ELR (cell line): ENCODE measurements at regions not wholly inside any gene's neighbourhood (a gene's known extent, or its start where the extent isn't known, plus 50 kb on each side); places are given as distances from the start of the nearest gene placed in this dataset.

Experiments
- DNase-seq: peaks from one replicate; pipeline ENCODE4 v3.0.0-alpha.2; 2015; ENCODE audit warnings: low read depth

DNA sequence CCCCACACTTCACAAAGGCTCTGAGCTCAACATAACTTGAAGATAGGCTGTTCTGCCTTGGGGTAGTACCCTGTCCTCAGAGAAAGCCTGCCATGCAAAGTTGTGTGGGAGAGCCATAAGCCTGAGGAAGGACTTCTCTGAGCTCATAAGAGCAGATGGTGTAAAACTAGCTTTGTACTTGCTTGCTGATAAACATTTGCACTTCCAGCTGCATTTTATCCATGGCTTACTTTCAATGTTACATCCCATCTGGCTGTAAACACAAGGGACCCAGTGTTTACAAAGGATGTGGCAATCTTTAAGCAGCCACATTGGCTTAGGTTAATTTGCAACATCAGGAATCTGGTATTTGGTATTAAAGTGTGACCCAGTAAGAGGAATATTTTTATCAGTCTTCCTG, 258.1 kb downstream of the IPO8 start:
- DNase-seq: no peak

DNA sequence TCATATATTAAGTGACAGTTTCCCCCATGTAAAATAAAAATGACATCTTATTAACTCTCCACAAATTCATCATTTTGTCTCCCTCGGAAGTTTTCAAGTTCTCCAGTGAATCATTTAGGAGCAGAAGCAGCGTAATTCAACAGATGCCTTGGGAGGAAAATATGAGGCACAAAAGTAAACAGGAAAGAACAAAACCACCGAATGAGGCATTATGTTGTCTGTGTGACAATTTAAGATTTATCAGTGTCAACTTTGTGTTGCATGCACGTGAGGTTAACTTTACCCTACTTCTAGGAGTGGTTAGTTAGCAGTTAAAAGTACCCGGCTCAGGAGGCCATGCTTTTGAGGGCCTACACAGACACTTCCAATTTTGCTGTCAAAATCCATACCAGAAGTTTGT, 258.6 kb downstream of the IPO8 start:
- no peak for DNase-seq

DNA sequence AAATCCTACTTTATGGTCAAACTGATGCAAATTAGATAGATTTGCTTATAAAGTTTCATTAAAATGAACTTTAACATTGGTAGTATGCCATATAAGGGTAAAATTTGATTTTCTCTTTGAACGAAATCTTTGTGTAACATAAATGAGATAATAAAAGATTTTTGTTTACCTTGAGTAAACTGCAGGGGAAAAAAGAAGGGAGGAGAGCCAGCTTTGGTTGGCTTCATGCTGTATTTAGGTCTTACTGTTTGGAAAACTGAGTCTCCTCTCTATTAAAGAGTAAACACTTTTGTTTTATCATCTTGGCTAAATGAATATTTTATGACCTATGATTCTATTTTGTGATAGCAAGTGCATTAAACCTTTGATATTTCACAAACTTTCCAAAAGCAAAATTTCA, 267.6 kb downstream of the IPO8 start:
- DNase-seq: no peak

DNA sequence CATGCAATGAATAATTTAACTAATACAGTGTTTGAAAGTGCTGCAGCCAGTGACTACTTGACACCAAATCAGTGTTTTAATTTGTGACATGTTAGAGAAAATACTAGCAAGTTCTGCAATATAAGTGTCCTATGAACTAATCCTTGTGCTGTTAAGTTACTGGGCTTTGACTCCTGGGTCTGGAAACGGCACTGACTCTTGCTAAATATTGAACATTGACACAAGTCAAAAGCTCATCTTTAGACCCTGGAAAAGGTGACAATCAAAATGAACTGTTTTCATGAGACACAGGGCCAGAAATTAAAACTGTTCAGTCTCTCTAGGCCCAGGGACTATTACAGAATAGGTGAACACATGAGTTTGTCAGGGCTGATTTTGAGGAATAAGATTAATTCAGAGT, 268.1 kb downstream of the IPO8 start:
- no peak for DNase-seq

DNA sequence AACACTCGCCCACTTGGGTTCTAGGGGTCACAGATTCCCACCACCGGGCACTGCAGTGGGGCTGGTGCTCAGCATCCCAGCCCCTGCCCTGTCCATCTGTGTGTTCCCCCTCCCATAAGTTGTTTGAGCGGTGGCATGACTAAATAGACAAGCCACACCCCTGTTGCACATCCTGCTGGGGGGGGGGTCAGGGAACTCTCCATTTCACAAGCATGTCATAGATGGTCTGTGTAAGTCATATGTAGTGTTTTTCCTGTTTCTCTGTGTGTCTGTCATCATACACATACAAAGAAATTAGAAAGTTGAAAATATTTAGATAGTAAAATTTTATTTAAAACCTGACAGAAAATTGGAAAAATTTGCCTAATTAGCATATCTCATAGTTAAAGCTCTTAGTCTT, 270.2 kb downstream of the IPO8 start:
- DNase-seq: no peak

DNA sequence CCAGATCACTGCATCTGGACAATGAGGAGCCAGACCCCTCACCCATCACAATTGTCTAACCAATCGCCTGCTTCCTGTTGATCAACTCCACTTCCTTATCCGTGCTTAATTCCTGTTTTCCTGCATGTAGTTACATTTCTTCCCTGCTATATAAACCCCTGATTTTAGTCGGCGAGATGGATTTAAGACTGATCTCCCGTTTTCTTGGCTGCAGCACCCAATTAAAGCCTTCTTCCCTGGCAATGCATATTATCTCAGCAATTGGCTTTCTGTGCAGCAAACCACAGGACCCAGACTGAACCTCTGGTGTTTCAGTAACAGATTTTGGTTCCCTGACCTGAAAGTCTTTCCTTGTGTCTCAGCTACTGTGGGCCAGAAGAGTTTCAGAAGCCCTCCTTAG, 272.3 kb downstream of the IPO8 start:
- DNase-seq: no peak

DNA sequence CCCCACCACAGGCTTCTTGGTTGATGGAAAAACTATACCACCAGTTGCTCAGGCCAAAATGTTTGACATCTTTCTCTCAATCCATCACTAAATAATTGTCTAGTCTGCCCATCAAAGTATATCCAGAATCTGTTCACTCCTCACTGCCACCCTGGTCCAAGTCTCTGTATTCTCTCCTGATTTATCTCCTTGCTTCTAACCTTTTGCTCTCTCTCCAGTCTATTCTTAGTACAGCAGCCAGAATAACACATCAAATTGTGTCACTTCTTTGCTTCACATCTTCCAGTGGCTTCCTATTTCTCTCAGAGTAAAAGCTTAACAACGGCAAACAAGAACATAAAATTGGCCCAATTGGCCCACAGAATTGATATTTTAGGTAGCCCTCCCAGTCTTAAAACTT, 272.8 kb downstream of the IPO8 start:
- DNase-seq: no peak

DNA sequence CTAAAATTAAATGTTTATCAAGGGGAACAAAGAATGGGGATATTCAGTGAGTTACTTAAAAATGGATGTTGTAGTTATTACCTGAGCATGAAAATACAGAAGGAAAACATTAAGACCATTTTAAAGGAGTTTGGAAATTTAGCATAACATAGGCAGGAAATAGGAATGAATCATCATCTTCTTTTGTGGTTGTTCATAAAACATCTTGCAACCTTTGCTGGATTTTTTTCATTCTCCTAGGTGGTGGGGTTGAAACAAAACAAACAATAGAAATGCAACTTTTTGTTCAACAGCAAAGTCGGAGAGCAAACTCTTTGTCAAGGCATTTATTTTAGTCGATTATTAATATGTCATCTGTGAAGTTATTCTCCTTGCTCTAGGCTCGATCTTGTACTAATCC, 275.1 kb downstream of the IPO8 start:
- peak; percentile 37 for DNase-seq

DNA sequence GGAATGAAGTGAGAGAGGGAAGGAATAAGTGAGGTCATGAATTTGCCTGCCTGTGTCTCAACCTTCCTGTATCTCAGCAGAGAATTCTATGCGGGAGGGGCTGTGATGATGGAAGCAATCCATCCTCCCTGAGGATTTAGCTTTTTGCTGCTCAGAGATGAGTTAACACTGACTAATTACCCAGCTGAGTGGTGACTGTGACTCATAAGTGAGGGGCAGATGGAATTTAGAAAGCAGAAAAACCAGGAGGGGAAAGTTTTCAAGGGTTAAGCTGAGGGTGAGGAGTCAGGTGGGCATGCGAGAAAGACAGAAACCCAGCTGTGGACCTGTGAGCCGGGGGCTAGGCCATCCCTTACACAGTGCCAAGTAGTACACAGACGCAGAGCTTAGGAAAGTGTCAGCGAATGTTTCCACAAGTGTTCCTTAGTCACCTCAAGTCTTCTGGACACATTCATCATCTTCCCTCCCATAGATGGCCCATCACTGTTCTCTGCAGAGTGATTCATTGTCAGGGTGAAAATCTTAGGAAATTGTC, 277.9 kb downstream of the IPO8 start:
- peak; percentile 86 for DNase-seq

DNA sequence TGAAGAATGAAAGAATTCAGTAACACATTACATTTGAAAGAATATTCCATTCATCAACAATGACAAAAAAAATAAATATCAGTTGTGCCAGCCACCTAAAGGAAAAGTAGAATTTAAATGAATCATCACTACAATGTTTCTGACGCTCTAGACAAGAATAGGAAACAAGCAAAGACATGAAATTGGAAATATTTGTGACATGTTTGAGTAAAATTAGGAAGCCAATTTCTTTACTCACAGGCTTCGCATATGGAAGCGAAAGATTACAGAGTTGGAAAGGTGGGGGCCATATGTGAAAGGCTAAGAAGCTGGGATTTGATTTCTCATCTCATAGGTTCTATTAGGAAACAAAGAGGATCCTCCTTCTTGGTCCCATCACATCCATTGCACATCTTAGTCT, 279.0 kb downstream of the IPO8 start:
- DNase-seq: no peak

DNA sequence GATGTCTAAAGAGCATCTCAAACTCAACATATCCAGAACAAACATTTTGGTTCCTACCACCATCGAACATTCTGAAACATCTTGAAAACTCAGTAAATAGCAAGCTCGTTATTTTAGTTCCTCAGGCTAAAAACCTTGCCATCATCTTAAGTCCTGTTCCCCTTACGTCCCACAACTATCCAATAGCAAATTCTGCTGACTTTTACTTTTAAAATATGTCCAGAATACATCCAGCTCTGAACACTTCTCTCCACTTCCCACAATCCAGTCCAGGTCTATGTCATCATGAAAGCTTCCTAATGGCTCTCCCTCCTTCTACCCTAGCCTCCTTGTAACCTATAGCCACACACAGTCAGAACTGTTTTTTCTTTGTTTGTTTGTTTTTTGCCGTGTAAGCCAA, 279.9 kb downstream of the IPO8 start:
- DNase-seq: no peak

DNA sequence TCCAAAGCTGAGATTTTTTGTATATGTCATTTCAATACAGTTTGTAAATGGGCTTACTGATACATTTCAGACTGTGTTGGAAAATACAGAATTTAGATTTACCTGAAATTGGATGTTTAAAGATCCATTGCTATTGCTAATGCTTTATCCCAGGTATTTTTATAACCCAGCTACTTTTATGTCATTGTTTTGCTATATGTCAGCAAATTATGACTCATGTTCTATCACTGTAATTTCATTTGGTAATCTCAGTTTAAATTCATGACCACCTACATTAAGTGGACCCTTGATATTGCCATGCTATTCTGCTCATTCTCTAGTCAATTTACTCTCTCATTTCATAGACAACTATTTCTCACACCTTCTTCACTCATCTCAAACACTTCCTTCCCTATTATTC, 281.2 kb downstream of the IPO8 start:
- no peak for DNase-seq

DNA sequence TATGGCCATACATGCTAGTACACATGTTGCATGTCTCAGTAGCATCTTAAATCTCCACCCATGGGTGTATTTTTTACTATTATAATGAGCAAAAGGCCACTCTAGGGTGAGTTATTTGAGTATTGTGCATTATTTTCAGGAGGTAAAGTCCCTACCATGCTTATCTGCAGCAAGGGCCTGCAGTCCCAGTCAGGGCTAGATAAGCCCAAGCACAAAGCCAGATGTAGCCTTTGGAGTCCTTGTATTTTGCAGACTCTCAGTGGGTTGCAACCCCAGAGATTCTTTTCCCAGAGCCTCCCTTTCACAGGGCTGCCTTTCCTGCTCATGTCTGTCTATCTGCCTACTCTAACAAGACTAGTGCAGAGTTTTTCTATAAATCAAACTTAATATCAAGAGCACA, 295.3 kb downstream of the IPO8 start:
- no peak for DNase-seq

DNA sequence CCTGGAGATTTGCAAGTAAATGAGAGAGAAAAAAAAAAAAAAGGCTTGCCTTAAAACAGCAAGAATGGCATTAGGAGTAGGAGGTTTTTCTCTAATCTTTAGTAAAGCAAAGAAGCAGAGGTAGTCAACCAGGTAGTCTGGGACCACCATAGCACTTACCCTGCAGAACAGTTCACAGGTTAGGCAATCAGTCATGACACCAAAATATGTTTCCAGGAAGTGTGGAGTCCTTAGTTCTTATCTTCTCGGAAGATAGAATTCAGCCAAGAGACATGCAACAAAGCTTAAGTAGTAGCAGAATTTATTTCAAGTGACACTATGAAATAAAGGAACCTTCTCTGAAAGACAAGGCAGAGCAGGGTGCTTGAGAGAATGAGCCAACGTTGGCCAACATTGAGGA, 295.8 kb downstream of the IPO8 start:
- DNase-seq: no peak

DNA sequence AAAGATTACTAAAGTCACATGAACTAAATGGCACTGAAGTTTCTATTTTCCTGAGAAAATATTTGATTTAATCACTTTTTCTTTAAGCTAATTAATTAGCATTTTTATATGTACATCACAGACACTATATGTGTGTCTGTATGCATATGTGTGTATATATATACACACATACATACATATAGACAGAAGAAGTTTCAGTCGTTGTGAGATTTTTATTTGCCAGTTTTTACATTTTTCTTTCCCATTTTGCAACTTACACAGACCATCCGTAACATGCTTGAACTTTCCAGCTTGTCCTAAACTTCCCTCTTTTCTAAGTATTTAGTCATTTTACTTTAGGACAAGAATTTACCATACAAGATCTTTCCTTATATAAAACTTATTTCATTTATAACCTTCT, 299.1 kb downstream of the IPO8 start:
- no peak for DNase-seq

DNA sequence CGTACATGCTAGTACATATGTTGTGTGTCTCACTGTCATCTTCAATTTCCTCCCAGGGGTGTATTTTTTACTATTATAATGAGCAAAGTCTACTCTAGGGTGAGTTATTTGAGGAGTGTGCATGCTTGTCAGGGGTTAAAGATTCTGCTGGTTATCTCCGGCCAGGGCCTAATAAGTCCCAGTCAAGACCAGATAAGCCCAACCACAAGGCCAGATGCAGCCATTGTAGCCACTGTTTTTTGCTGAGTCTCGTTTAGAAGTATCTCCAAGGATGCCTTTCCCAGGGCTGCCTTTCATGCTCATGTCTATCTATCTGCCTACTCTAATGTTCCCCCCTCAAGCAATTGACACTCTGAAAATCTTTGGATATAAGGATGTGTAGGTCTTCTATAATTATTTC, 300.5 kb downstream of the IPO8 start:
- no peak for DNase-seq

DNA sequence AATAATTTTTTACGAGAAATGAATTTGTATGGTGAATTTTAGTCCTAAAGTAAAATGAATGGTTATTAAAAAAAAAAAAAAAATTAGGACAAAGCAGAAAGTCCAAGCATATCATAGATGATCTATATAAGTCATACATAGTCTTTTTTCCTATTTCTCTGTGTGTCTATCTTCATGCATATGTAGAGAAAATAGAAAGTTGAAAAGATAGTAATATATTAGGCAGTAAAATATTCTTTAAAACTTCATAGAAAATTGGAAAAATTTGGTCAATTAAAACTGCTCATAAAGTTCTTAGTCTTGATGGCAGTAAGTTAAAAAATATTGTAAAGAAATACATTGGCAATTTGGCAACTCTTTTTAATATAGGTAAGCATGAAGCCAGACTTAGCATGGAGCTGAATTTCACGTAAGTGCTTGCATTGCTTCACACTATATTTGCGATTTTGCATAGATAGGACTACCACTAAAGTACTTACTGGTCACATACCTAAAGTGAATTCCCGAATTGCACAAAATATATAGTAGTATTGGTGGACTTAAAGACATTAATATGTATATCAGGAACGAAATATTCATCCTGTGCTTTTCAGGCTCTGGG, 303.8 kb downstream of the IPO8 start:
- no peak for DNase-seq

DNA sequence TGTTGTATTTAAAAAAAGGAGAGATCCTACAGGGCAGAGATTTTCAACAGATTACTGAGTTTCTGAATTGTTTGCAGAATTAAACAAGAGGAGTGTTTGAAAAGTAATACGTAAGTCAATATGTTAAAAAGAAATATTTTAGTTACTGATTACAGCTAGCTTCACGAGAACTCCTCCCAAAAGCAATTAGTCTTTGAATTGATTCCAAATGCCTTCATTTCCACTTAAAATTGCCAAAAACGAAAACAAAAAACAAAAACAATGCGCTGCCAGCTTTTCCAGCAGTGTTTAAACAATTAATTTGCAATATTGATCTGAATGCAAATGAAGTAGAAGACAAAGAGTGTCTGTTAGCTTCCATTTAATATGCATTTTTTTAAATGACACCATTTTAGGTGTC, 310.0 kb downstream of the IPO8 start:
- DNase-seq: no peak

DNA sequence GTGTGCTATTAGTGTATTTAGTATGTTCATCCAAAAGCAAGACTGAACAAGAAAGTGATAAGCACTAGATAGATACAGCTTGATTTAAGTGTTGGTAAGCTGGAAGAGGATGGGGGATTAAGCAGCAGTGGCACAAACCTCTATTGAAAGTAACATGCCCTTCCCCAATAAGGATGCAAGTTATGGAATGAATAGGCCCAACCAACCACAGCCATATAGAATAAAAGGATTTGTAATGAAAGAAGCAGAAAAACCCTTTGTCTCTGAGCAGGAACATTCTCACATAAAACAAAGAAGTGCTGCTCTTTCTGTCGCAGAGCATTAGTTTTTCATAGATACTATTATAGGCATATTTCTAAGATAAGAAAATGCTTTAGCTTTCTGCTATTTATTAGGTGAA, 310.7 kb downstream of the IPO8 start:
- DNase-seq: no peak

DNA sequence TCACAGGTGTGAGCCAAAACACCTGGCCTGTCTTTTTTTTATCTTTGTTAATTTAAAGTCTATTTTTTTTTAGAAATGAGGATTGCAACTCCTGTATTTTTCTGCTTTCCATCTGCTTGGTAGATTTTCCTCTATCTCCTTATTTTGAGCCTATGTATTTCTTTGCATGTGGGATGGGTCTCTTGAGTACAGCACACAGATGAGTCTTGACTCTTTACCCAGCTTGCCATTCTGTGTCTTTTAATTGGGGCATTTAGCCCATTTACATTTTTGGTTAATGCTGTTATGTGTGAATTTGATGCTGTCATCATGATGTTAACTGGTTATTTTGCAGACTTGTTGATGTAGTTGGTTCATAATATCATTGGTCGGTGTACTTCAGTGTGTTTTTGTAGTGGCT, 317.4 kb downstream of the IPO8 start:
- DNase-seq: no peak

DNA sequence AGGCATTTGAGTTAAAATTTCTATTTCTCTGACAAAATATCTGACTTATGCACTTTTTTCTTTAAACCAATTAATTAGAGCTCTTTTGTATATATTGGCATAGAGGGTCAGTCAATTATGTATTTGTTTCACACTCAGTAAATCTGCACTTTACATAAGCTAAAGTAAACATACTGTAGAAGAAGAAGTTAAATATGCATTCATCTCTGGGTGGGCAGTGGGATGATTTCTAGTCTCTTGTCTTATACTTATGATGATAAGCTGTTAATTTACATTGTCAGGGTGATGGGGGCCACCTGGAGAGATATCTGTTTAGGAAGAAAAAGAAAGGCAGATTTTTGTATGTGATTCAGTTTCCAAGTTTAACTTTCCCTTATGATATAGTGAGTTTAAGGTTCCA, 330.8 kb downstream of the IPO8 start:
- DNase-seq: no peak

DNA sequence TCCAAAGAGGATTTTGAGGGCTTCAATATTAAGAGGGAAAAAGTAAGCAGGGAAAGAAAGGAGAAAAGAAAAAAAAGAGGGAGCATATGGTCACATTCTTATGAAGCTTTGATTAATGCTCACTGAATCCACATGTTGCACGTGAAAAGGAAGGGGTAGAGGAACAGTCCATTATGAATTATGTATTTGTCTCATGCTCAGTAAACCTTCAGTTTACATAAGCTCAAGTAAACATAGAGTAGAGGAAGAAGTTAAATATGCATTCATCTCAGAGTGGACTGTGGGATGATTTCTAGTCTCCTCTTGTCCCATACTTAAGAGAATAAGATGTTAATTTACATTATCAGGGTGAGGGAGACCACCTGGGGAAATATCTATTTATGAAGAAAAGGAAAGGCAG, 334.5 kb downstream of the IPO8 start:
- no peak for DNase-seq

DNA sequence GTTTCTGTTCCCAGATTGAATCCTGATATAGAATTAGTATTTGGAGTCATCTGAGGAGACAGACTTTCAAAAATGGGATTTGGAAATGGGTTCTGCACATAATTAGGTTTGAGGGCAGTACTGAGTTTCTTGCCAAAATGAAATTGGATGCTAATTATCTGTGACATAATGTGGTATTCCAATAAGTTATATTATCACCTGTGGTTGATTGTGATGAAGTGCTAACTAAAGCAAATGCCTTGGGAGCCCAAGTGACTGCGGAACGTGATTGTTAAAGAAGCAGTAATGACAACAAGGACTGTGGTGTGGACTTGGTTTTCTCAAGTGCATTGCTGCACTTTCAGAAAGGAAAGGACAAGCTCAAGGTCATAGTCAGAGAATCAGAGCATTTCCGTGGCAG, 337.0 kb downstream of the IPO8 start:
- DNase-seq: no peak

DNA sequence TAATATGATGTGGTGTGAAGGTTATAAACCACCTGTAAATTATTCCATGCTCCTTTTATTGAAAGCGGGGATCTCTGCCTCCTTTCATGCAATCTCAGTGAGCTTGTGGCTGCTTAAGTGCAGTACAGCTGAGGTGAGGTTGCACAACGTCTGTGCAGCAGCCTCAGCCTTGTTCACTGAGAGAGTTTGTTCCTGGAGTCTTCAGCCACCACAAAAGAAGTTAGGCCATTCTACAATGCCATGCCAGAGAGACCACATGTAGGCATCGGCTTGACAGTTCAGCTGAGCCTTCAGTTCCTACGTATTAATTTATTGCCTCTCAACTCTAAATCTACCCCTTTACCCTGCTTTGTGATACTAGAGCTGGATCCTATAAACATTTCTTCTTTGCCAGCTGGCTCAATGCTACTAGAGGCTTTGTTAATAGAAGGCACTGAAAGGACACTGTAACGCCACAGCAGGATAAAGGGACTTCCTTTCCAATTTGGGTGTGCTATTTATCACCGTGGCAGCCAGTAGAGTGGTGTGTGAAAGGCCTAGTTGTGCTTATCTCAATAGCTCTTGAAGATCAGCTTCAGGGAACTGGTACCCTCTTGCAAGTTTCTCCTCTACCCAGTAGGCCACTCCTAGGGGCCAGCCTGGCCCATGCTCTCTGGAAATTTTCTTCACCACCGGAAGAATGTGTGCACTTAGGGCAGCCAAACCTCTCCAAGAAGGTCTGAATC, 337.7 kb downstream of the IPO8 start:
- no peak for DNase-seq
